Hematopoietic multipotent progenitor cell treated with erythropoietin and hydrocortisone succinate and interleukin-3 and kit ligand, for 6 days (in vitro differentiated cells): ENCODE measurements at regions not wholly inside any gene's neighbourhood (a gene's known extent, or its start where the extent isn't known, plus 50 kb on each side); places are given as distances from the start of the nearest gene placed in this dataset.

ENCODE experiments used
- DNase-seq: peaks from one replicate; pipeline ENCODE4 v3.0.0-alpha.2; 2015

DNA sequence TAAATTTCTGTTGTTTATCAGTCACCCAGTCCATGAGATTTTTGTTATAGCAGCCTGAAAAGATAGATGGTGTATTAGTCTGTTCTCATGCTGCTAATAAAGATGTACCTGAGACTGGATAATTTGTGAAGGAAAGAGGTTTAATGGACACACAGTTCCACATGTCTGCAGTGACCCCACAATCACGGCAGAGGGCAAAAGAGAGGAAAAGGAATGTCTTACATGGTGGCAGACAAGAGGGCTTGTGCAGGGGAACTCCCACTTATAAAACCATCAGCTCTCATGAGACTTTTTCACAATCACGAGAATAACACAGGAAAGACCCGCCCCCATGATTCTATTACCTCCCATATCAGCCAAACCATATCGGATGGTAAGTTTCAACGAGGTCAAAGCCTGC lies 309.2 kb downstream of the LIG4 start:
- DNase-seq, result no peak

DNA sequence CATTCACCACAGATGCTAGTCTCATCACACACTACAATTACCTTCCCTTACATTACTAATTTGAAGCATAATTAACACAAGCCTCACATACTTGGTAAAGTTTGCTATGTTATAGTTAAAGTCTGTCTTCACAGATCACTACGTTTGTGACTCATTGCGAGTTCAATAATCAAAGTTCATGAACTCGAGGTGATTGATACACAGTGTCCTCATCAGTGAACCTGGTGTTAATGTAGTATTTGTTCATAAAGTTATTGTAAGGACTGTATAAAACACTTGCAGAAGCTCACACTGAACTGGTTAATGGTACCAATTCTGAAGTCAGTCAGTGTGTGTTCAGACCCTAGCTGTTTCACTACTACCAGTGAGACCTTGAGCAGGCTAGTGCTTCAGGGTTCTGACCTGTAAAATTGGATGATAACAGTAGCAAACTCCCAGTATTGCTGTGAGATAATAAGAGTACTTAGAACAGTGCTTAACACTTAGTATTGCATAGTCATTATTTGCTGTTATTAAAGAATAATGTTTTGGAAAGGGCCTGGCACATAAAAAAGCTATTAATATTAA lies 313.3 kb downstream of the LIG4 start:
- no peak for DNase-seq

DNA sequence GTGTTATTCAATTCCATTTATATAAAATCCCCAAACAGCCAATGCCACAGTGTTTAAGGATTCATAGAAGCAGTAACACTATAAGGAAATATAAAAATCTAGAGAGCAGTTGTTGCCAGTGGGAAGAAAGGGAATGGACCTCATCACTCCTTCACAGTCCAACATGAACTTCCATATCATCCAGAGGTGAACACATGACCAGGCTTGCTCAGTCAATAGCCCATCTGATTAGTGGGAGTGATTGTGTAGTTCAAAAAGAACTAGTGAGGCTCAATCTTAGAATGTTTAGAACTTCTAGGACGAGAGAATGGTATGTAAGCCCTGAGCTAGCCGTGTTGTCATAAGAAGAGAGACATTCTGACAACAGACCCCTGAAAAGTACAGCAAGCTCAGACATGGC lies 314.1 kb downstream of the LIG4 start:
- no peak for DNase-seq

DNA sequence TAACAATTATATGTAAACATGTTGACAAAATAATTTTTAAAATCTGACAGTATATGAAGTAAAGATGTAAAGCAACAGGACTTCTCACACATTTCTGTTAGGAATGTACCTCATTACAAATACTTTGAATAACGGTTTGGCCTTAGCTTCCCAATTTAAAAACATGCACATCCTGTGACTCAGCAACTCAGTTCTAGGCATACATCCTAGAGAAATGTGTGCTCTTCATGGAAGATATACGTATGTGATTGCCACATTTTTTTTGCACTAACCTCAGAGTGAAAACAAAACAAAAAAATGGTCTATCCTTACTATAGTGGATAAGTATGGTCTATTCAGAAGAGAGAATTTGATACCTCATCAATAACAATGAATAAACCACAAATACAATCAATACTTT lies 314.6 kb downstream of the LIG4 start:
- DNase-seq, result no peak

DNA sequence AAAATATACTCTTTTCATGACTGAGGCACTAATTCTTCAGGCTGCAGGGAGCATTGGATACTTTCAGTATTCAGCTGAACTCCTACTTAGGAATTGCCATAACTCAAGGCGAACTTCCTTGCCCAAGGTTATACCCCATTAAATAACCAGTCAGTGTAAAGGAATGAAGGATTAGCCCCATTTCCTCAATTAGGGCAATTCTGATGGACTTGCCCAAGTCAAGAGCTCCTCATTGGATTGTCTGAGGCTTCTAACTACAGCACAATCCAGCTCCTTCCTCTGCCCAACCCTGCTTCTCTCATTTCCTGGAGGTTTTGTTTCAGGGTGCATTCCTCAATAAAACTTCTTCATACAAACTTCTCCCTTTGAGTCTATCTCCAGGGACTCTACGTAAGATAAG lies 329.2 kb downstream of the LIG4 start:
- no peak for DNase-seq

DNA sequence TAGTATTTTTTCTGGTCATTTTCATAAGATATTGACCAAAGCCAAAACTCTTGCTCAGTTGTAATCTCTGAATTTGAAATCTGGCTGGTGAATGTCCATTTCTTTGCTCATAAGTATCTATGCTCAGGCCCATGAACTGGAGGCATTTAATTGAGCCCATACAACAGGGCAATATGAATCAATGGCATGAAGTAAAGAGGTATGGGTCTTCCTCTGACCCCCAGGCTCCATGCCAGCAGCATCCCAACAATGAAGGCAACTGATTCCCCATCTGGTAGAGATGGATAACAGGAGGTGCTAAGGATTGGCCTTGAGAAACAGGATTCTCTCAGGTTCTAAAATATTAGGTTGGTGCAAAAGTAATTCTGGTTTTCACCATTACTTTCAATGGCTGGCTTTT lies 330.8 kb downstream of the LIG4 start:
- no peak for DNase-seq

DNA sequence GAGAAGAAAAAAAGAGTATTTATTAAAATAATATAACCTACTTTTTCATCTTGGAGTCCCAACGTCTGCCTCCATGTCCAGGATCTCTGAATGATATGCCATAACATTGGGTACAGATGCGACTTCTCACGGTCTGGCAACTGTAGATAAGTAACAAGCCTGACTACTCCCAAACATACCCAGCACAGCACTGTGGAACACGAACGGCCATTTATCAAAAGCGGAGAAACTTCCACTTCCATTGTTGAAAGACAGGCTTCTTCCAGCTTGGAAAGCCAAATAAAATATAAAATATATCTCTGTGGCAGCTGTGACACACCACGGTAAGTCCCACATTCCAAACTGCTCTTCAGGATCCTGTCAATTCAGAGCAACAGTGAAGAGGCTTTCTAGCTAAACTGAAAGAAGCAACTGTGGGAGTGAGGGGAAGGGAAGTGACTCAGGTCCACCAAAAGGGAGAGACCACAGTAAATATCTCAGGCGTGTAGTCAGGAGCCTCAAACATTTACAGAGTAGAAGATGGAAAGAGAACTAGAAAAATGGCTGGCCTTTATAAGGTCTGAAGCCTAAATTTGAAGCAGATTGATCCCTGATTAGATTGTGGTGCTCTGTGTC lies 331.7 kb downstream of the LIG4 start:
- no peak for DNase-seq

DNA sequence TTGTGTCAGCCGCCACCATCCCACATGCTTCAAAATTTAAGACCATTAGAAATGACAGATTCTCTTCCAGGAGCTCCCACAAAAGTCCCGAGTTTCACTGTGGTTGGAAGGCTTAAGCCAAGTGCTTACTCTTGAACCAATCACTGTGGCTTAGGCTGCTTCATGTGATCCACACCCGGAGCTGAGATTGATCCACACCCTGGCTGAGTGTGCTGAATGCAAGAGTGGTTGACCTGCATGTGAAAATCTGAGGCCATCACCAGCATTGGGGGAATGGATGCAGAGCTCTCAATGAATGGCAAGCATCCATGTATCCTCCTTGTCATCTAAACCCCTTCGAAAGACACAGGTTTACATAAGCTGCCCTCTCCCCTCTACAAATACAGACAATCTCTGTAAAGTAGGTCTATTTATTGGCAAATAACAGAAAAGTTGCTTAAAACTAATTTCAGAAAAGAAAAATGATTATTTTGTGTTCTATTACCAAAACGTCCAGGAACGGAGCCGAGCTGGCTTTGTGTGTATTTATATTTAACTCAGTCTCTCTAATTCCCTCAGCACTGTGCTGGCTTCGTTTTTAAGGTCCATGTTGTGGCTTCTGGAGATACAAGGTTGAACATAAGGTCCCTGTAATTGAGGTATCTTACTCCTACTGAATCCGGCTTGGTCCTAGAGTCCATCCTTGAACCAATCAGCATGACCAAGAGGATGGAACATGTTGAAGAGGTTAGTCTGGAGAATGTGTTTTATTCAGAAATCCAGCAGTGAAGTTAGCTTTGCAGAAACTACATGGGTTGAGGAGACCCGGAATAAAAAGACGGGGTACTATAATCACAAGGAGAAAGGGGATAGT lies 332.4 kb downstream of the LIG4 start:
- no peak for DNase-seq

DNA sequence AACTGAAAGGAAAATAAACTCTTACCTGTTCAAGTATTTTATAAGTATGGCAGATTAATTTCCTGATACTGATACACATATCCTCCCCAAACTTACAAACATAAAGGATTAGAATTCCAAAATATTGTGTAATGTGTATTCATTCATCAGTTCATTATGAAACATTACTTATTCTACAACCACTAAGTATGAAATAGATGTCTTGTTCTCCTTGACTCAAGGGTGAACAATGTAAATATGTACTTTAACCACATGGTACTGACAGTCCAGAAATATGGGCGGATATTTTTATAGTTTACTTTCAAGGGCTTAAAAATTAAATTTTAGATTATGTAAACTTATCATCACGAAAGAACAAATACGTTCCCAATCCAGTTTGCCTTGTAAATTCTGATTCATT lies 334.0 kb downstream of the LIG4 start:
- no peak for DNase-seq

DNA sequence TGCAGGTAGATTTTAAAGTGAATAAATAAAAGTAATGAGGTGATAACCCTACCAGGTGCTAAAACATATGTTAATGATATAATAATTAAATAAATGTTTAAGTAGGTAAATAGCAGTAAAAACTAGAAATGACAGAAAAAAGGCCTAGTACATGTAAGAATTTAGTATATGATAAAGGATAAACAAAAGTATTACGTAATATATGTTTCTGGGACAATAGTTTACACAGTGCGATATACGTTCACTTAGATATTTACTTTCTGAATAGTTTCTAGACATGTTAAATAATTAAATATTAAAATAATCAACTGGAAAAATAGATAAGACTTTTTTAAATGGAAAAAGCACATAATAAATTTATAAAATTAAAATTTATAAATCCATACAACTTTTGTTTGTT lies 340.9 kb downstream of the LIG4 start:
- DNase-seq, result no peak

DNA sequence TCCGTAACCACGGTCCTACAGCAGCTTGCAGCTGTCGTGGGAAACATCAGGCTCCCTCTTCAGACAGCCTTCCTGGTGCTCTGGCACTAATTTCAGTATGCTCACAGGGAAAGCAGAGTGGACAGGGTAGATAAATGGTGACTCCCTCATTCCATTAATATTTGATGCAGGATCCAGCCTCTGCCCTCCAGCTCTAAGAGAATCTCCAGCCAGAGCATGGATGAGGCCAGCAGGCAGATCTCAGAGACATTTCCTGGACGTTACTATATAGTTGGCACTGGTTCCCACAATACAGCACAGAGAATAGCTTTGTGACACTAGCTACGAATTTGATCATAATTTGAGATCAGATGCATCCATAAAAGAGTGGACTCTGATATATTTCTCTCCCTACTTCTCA lies 341.4 kb downstream of the LIG4 start:
- no peak for DNase-seq

DNA sequence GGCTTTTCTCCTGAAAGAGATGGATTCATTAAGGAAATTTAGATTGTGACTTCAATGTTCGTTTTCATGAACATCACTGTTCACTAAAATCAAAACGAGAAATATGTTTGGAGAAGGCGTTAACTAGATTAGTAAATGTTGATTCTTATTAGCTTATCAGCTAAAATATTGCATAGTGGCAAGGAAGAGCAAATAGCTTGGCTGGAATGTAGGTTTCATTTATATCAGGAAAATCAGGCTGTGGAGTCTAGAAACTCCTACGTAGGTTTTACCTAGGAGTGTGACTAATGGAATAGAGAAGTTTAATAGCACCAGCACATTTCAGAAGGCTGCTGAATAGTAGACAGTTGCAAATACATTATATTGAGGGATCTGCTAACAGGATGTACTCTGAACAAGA lies 344.9 kb downstream of the LIG4 start:
- no peak for DNase-seq

DNA sequence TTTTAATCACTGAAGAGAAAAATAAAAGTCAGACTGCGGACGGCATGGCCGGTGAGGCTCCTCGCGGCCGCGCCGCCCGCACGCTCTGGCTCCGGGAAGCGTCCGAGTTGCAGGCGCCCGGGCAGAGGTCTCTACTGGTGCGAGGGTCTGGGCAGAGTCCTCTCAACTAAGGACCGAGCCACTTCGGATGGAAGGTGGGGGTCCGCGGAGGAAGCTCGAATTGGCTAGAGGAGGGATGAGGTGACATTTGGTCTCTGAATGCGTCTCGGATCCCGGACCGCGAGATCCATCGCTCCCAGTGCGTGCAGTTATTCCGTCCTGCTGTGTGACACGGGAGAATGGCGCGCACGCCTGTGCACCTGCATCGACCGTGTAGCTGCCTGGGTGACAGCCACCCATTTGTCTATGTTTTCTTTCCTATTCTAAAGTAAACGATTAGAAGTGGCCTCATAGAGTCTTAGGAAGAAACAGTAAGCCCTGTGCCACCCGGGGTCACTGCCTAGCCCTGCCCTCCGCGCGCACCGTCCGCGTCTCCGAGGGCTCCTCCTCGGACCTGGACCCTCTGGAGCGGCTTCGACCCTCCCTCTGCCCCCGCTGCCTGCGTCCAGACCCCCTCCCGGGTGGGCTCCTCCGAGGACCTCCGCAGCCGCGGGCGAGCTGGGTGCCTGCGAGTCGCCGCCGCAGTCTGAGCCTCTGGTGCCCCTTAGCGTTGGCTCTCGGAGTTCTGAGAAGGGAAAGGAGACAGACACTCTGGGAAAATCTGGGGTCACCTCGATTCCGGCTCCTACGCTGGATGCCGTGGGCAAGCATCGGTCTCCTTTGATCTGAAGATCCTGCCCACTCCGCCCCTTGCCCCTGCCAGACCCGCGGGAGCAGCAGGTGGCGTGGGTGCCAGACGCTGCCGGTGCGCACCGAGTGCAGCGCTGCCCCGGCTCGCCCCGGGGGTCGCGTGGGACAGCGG lies 347.4 kb downstream of the LIG4 start:
- DNase-seq, result peak; percentile 16

DNA sequence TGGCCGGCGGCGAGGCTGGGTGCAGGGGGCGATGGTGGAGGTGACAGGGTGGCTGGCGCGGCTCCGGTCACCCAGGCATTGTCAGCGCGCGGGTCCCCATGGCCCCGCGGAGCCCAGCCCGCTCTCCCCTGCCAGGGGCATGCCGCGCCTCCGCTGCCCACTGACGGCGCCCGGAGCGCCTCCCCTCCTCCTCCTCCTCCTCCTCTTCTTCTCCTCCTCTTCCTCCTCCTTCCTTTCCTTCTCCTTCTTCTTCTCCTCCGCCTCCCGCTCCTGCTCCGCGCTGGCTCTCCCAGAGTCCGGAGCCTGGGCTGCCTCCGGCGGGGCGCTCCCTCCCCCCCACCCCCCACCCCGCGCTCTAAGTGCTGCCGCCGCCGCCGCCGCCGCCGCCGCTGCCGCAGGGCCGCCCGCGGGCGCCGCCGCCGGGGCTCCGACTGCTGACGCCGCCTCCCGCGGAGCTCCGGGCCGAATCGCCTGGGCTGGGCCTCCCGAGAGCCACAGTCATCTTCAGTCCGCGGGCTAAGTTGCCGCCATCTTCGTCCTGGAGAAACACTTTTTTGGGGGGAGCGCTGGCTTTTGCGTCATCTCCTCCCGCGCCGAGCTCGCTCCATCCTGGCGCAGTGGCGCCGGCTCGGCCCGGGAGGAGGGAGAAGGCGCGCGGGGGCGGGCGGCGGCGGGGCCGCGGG lies 348.3 kb downstream of the LIG4 start:
- DNase-seq, result no peak

DNA sequence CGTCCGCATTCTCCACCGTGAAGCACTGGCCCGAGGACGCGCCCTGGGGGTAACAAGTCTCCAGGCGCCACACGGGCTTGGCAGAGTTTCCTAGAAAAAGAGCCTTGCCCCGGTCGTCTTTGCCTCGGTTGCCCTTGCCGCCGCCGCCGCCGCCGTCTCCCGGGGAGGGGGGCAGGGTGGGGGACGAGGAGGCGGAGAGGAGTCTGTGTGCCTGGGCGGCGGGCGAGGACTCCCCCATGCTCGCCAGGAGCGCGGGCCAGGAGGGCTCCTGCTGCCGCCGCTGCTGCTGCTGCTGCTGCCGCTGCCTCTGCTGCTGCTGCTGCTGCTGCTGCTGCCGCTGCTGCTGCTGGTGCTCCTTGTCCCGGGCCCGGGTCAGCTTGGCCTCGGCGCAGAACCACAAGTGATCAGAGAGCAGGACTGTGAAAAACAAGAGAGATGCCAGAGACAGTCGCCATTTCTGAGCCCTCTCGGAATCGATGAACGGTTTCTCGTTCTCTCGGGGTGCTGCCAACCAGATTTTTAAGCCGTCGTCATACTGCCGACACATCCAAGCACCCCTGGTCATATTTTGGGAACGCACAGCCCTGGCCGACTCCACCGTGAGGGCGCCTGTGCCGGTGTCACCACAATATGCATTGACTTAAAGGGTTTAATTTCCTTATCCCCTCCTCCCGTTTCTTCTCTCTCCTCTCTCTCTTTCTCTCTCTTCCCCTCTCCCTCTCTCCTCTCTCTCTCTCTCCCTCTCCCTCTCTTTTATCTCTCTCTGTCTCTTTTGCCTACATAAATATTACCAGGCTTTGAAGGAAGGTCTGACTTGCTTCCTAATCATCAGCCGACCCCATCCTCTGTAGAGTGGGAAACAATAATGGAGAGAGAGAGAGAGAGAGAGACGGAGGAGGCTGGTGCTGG lies 349.1 kb downstream of the LIG4 start:
- DNase-seq, result no peak

DNA sequence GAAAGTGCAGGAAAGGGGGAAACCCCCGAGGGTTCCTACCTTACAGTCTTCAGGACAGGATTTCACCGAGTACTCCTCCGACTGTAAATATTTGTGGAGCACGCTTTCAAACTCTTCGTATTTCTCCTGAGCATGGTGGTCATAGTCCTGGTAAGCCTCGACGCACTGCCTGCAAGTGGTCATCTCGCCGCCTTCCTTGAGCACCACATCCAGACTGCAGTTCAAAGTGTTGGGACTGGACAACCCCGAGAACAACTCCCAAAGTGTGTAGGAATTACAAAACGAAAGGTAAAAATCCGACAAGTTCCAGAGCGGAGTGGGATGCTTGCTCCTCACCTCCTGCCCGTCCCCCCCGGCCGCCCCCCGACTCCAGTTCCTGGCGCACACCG lies 349.7 kb downstream of the LIG4 start:
- DNase-seq, result no peak

DNA sequence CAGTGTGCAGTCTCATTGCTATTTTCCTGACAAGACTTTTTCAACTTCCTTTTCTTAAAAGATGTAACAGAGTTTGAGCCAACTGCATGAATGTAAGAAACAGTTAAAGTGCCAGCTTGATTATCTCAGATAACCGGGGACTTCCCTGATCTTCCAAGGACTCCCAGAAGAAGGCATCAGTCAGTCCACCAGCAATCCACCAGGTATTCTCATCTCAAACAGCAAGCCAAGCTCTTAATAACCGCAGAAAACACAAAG lies 350.1 kb downstream of the LIG4 start:
- DNase-seq, result no peak

DNA sequence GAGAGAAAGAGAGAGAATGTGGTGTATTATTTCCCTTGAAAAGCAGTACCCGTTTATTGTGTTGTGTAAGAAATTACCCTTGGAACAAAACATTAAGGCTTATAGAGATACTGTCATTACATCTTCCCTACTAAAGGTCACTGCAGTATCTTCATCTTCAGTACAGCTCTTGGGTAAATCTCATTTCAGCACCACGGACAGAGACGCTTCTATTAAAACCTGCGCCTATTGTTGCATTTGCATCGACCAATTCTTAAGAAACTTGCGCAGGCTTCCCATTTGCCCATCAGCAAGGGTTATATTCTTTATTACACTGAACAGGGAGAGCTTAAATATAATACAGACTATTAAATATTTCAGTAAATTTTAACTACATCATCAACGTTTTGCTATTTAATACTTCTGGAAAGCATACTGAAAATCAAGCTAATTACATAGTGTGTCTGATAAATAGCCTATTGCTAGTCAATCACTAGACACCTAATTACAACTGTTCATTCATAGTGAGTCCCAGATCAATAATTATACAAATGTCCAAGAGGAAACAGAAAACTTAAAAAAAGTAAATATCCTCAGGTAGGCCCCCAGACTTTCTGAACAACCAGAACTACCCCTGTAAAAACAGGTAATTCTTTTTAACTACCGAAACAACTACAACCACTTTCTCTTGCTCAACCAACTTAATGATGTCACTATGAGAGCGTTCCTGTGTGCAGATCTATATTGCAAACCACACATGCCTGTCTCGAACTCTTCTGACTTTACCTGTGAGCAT lies 350.6 kb downstream of the LIG4 start:
- DNase-seq, result peak; percentile 83

DNA sequence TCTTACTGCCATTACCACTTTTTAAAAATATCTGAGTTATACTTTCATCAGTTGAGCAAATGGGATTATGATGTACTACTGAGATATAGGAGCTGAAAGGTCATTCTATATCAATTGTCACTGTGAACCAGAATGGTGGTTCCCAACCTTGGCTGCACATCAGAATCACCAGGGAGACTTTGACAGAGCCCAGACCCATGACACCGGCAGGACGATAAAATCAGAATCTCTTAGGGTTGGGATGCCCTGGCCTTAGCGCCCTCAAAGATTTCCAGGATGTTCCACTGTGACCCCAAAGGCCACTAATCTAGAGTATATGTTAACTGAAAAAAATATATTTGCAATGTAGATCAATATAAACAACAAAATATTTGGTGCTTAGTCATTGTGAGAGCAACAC lies 355.1 kb downstream of the LIG4 start:
- DNase-seq, result no peak

DNA sequence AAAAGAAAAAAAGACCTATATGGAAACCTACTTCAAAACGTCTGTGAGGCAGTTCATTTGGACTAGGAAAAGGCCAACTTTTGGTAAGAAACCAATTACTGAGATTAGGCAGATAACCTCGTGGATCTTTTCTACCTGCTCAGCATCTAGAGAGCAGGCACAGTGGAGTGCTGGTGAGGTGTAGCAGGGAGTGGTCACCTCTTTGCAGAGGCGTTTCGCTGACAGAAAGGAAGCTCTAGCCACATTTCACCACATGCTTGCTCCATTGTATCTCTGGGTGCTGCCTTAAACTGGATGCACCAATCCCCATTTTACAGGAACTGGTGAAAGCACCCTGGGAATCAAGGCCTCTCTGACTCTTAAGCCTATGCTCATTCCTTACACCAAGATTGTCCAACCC lies 360.5 kb downstream of the LIG4 start:
- no peak for DNase-seq

DNA sequence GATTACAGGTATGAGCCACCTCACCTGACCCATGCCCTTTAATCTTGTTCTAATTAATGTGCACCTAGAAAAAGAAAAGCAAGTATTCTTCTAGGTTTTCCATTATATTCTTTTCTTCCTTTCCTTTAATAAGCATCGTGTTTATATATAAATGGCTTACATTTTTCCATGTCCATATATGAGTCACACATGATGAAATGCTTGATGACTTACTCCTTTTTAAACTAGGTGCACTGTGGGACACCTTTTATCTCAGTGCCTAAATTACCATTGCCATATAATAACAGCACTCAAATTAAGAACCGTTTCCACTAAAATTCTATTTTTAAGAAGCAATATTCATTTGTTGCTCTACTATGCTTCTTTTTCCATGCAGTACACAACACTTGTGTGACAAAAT lies 363.3 kb downstream of the LIG4 start:
- no peak for DNase-seq
